ENCODE measurements at regions not wholly inside any gene's neighbourhood (a gene's known extent, or its start where the extent isn't known, plus 50 kb on each side); places are given as distances from the start of the nearest gene placed in this dataset.

DNA sequence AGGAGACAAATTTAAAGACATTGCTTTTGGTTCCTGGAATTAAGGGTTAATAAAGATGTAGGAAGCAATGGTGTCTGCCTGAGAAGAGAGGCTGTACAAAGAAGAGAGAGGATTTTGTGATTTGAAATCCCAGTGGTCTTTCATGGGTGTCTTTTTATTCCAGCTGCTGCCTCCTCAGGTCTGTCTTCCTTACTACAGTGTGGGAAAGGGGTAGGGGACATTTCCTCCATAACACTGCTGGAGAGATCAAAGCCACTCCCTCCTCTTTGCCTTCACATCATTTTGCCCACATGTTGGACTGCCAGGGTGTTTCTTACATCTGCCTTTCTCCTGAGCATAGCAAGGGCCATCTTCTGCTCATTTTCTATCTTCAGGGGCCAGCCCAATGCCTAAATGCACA lies 348.5 kb downstream of the EN1 start:
- no peak for DNase-seq

DNA sequence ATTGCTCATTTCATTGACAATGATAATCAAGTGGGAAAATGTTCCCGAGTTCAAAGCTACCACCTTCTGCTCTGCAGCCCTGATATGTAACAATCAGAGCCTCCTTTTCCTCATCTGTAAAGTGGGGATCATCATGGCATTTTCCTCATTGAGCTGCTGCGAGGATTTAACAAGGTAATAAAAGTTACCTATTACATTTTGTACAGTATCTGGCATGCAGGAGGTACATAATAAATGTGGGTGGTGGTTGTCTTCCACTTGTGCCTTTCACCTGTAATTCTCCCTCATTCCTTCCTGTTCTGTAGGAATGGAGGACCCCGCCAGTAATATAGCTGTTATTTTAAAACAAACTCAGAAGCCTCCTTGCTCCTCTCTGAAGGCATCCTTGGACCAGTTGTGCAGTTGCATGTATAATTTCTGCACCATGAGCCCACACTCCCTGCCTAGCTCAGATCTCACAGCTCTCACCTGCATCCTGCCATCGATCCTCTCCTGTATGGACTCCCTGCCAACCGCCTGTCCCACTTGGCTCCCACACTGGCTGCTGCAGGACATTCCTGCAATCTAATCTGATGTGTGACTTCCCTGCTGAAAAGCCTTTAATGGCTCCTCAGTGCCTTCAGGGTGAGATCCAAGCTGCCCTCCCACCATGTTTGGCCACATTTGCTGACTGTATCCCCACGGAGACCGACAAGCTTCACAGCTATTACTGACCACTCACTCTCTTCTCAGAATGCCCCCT lies 350.4 kb downstream of the EN1 start:
- DNase-seq = no peak

DNA sequence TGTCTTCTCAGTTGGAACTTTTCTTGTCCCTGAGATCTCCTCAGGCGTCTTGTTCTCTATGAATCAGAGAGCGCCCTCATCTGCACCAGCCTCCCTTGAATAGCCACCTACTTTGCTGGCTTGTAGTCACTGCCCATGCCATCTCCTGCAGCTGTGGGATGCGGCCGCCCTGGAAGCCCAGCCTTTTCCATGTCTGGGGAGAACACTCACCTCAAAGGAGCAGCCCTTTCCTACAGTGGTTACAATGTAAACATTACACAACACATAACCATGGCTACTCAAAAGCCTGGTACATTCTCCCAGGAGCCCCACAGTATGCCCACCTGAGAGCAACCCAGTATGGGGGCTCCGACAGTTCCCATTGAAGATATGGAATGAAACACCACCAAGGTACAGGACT lies 351.0 kb downstream of the EN1 start:
- DNase-seq = no peak

DNA sequence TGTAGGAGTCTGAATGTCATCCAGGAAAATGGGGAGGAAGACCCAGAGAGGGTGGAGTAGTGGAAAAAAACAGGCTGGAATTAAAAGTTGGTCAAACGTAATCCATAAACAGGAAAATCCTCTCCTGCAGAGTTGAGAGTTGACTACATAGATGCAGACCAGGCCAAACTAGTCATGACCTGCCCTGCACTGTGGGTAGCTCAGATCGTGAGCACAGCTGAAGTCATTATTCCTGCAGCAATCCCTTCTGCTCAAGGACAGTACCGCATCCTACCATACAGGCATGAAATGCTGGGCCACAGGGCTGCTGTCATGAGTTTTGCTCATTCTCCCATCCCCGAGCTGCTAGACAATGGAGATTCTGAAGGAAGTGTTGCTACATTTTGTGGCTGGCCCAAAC lies 352.2 kb downstream of the EN1 start:
- DNase-seq = no peak

DNA sequence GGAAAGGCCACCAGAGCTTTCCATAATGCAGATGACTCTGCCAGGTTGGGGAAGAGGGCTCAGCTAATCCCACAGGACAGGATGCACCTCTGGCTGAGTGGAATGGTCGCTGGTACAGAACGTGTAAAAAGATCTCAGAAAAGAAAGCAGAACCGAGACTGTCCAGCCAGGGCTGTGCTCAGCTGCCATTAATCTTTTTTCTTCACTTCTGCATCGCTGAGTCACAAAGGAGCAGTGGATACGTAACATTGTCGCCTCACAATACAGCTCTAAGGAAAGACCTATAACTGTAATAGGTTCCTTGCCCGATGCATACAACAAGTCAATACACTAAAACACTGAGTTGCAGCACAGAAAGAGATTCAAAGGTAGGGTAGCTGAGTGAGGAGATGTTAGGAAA lies 354.2 kb downstream of the EN1 start:
- DNase-seq = no peak

DNA sequence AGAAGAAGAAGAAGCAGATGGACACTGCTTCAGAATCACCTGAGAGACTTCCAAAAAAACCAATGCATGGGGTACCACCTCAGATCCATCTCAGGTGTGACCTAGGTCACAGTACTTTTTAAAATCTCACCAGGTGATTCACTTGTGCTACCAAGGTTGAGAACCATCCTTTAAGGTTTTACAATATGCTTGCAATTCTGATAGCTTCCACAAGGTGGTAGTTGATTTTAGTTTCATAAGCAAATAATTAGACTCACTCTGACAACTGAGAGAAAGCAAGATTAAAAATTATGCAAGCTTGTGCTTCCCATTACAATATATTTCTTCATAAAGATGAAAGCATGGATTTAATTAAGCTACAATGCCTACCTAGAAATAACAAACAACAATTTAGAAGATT lies 355.1 kb downstream of the EN1 start:
- no peak for DNase-seq

DNA sequence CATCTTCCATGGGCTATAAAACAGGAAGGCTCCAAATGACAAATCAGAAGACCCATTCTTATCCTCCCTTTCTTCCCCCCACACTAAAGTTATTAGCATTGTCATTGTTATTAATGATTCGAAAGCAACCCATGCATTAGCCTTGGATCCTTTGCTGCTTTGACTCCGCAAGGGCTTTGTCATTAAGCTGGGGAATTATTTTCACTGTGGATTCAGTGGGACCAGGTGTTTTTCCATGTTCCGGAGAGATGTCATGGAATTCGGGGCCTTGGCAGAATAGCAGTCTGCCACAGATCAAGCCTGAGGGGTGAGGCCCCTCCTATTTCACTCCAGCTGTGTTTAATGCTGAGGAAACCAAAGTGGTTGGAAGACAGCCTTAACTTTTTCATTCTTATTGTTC lies 357.1 kb downstream of the EN1 start:
- no peak for DNase-seq

DNA sequence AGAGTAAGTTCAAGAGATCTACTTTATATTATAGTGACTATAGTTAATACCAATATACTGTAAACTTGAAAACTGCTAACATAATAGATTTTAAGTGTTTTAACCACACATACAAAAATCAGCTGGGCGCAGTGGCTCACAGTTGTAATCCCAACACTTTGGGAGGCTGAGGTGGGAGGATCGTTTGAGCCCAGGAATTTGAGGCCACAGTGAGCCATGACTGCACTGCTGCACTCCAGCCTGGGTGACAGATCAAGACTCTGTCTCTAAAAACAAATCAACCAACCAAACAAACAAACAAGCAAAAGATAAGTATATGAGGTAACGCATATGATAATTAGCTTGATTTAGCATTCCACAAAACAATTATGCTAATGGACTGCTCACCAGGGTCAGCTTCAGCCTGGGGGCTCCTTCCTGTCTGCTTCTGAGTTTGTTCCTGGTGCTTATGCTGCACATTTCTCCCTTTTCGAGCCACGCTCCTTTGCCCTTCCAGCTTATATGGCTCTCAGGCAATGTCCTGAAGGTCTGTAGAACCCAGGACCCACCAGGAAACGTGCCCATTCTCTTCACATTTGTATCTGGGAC lies 357.6 kb downstream of the EN1 start:
- no peak for DNase-seq

DNA sequence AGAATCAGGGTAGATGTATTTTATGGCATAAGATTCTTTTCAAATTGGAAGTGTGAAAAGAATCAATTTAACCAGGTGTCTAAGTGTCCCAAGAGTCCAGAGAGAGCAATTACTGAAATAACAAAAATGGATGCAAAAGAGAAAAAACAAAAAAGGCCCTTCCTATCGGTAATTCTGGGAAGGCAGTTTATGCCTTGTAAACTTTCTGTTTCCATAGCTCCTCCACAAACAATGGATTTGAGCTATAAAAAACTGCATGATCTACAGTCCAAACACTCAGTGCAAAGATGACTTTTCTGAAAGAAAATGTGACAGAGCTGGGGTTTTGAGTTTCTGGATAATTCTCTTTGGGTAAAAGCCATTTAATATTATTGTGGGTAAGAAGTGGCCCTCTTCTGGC lies 366.1 kb downstream of the EN1 start:
- DNase-seq = no peak

DNA sequence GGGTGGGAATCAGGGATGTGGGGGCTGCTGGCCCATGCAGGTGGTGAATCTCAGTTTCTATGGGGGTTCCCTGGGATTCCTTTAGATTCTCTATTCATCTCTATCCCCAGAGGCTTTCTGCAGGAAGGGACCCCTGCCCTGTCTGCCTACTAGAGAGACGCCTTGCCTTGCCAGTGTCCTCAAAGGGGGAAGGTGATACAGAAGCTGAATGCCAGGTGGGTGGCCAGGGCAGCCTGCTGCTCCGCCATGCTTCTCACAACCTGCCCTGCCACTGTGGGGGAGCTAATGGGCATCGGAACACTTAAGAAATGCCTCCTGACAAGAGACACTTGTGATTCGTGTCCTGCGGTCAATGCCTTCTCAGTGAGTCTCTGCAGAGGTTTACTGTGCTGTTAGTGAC lies 368.4 kb downstream of the EN1 start:
- no peak for DNase-seq

DNA sequence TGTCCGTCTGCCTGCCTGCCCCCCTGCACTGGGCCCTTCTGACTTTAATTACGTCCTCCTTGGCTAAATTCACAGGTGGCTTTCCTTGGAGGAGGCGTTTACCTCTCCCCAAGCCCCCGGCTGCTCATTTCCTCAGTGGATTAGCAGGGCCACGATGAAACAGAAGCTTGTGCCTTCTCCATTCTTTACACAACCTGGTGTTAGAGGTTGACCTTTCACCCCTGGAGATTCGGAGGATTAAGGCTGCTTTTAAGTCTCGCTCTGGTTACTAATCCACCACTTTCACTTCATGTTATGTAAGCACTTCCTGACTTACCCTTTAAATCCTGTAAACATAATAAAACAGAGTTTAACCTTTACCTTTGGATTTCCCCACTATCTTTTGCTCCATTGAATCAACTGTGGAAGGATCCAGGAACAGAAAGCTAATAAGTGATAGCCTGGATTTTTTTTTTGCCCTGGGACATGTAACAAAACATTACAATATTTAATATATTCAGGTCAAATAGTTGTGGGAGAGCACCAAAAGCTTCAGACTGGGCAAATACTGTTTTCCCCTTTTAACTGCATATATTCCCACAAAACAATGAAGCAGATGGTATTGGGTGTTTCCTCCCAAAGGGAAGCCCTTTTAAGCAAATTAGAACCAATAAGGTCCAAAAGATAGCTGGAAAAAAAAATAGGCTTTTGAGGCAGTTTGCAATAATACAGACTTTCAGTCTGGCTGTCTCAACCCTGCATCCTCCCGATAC lies 370.2 kb downstream of the EN1 start:
- DNase-seq = no peak

DNA sequence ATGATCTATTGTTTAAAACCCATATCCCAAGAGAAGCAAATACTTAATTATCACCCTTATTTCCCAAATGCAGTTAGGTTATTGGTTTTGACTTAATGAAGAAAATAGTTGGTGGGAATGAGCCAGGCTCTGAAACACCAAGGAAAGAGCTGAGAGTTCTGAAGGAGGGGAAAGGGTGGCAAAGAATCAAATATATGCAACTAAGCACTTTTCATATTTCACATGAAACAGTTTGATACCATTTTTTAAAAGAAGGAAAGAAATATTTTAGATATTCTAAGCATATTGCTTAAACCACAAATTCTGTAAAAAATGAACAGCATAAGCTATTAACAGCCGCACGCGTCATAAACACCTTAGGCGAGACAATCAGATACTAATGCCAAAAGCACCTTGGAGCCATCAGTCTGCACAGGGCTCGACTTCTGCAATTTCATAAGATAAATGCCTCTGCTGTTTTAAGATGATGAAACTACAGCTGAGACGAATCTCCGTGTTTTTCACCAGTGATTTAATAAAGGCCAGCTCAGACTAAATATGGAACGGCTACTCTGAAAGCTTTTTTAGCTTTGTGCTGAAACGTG lies 371.7 kb downstream of the EN1 start:
- DNase-seq = no peak

DNA sequence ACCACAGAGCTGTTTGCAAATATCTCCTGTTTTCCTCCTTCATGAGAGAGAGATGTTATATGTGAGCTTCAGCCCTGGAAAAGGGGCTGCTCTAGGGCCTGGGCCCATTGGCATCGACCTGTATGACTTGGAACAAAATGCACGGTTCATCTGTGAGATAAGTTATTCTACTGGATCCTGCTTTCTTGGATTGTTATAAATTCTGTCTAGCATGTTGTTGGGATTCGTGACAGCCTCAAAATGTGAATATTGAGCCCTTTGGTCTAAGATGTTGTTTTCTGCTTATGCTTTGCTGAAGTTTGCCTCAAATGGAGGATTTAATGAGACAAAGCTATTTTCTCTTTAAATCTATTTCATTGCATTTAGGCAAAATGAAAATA lies 372.9 kb downstream of the EN1 start:
- DNase-seq = no peak

DNA sequence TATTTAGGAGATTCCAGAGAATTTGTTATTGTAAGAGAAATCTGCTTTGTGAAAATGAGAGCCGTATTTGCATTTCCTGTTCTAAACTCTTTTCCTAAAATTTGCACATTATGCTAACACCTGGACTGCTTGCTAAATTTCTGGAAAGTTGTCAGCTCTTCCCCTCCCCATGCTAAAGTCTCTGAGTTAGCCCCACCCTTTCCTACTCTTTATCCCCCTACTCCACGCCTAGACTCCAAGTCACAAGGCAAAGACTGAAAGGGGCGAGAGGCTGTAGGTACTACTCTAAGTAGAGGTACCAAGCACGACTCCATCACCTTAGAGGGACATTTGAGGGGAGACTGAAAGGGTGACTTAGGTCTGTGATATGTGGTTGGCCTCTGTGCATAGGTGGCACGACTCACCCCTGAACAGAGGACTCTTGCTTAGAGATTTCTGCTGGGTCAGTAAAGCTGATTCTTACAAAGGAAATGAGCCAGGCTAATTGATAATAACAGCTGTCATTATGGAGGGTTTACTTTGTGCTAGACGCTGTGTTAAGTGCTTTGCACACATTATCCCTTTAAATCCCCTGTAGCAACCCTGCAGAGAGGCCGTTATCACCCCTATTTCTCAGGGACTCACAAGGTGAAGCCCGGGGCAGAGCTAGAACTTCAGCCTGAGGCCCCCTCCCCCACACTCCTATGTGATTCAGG lies 373.5 kb downstream of the EN1 start:
- no peak for DNase-seq

DNA sequence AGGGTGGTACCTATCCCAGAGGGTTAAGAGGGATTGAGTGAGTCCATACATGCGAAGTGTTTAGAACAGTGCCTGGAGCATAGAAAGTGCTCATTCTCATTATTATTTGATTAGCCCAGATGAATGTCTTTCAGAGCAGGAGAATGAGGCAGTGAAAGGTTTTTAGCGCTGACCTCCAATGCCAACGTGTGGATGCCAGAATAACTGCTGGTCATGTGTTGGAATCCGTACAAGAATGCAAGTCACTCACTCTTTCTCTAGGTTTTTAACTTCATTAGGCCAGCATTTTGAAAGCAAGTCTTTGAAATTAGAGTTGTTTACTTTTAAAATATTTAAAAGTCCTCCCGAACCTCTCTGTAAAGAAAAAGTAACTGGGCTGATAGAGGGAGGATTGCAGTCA lies 374.2 kb downstream of the EN1 start:
- DNase-seq = no peak

DNA sequence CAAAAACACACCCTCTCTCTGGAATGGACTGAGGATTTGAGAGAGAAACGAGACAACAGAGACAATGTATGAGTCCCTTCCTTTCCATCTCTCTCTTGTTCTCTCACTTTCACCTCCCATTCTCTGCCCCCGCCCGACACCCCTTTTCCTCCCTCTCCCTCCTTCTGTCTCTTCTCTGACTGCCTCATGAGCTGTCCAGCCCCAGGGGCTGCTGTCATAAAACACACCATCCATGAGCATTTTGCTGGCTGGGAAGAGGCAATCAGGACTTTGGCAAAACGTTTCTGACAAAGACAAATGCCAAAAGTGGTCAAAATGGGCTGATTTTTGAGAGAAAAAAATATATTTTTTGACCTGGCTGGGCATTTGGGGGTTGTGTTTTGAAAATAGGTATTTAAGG lies 377.2 kb downstream of the EN1 start:
- DNase-seq = no peak

DNA sequence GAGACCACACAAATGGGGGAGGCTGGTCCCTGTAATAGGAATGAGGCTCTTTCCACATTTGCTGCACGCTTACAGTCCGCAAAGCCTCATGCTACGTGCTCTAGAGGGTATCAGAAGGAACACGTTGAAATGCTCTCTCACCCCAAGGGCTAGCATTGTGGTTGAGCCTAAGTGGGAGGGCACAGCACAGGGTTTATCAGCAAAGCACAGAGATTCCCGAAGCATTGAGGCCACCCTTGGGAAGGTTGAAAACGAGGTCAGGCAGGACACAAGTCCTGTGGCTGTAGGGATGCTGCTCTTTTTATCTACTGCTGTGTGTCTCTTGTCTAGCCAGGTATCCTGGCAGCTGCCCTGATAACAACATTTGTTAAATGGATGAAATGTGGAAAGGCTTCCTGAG lies 378.3 kb downstream of the EN1 start:
- no peak for DNase-seq

DNA sequence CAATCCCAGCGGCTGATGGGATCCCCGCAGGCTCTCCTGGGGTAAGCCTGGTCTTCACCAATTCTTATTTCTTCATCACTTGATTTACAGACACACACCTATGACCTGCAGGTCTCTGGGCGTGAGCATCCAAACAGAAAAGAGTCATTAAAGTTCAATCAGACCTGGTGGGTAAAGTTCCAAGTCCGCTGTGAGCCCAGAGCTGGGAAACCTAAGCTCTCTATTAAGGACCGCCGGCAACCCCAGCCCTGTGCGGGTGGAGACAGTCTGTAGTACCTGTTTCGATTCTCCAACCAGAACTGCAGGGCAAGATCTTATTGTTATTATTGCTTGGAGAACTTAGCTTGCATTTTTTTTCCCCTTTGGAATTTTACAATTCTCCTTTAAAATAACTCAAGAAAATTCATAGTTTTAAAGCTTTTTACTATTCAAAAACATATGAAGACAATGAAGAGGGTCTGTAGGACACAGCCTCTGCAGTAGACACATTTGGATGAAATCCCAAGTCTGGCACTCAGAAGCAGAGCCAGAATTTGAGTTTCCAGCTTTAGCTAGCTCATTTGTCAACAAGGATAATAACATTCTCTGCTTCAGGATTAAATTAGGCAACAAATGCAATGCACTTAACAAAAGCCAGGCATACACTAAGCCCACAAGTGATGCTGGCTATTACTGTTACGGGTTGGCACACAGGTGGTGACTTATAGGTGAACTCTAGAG lies 376.4 kb downstream of the INSIG2 start:
- DNase-seq = no peak

DNA sequence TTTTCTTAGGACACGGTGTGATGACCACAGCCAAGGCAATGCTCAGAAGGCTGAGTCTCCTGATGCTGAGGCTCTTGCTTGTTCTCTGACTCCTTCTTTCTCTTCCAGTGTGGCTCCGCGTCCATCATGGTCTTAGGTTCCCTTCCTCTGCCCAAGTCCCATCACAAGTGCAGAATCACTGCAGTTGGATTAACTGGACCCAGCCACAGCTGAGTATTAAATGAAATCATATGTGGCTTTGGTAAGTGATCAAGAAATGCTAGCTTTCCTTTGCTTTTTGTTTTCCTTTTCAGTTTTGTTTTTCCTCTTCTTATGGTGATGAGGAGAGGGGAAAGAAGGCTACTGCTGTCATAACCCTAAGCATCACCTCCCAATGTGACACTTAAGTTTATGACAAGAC lies 375.8 kb downstream of the INSIG2 start:
- no peak for DNase-seq

DNA sequence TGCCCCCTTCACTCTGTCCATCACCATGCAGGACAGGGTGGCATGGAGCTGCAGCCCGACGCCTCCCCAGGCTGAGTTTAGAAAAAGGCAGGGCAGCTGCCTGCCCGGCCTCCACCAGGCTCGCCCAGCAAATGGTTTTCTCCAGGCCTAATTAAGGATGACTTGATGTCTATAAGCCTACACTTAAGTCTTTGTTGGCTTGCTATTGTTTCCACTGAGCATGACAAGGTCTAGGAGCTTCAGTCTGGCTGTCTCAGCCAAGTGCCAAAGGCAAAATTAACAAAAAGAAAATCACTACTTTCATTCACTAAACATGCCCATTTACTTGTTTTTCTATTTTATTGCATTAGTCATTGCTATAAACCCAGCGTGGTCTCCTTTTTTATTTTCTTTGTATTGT lies 372.2 kb downstream of the INSIG2 start:
- DNase-seq = no peak

DNA sequence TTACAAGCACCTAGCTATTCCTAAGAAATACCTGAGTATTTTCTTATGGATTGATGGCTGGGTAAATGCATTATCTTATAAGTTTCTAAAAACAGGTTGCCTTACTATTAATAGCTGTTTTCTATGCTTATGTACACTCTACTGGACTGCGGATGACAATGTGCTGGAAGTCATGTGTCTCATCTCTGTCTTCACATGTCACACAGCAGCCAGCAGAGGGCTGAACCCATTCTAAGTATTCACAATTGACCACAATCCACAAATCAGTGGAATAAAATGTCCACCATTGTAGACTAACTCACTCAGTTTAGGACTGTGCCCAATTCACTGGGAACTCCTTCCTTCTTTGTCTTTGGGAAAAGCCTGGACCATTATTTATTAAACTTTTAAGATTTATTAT lies 371.2 kb downstream of the INSIG2 start:
- DNase-seq = no peak

DNA sequence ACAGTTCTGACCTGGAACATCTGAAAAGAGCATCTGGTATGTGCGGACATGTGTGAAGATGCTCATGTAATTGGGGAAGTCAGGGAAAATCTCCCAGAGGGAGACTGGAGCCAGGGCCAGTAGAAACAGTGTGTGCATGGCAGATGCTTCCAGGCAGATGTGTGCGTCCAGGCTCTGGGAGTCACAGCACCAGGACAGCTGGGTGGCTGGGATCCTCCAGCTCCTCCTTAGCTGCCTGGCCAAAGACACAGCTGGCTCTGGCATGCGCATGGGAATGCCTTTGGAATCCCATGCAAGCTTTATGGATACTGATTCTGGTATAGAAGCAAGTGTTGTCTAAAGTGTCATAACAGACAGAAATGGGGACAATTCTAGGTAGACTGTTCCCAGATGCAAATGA lies 369.7 kb downstream of the INSIG2 start:
- no peak for DNase-seq

DNA sequence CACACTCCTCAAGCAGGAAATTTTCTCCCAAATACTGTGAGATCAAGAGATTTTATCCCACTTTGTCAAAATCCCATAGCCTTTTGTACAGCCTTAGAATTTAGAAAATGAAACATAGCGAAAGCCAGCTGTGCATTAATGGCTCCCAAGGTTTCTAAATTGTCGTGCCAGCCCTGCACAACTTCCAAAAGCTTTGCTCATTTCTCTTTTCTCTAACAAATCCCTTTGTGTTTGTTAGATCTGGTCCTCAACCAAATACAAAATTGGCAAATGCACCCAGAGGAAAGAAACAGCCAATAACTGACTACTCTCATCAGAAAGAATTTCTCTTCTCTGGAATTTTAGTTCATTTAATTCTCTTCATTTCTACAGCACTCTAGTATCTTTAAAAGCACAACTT lies 361.1 kb downstream of the INSIG2 start:
- no peak for DNase-seq

All from central memory CD4-positive, alpha-beta T cell (primary cell).